HEK293 (cell line): ENCODE measurements at regions not wholly inside any gene's neighbourhood (a gene's known extent, or its start where the extent isn't known, plus 50 kb on each side); places are given as distances from the start of the nearest gene placed in this dataset.

Source experiments
- AEBP2 ChIP-seq: fragments of 450-650 bp; formaldehyde crosslinking; IDR thresholded peaks from 2 replicates; pipeline ENCODE4 v1.5.1; 2016; ENCODE audit warnings: missing biosample characterization, missing genetic modification characterization, borderline replicate concordance
- ATF2 ChIP-seq: fragments of 450-650 bp; formaldehyde crosslinking; IDR thresholded peaks from 2 replicates; pipeline ENCODE4 v1.5.1; 2016; ENCODE audit warnings: missing biosample characterization, missing genetic modification characterization, low read depth
- BCL11A ChIP-seq: fragments of 450-650 bp; formaldehyde crosslinking; IDR thresholded peaks from 2 replicates; pipeline ENCODE4 v1.5.1; 2016; ENCODE audit warnings: low read depth, missing biosample characterization, missing genetic modification characterization
- IKZF3 ChIP-seq: fragments of 450-650 bp; IDR thresholded peaks from 2 replicates; pipeline ENCODE4 v1.5.0; 2018; ENCODE audit warnings: missing biosample characterization, mild to moderate bottlenecking, missing genetic modification characterization, moderate library complexity
- MYNN ChIP-seq: fragments of 450-650 bp; formaldehyde crosslinking; IDR thresholded peaks from 2 replicates; pipeline ENCODE4 v1.5.1; 2016; ENCODE audit warnings: missing biosample characterization, missing genetic modification characterization, borderline replicate concordance
- PRDM2 ChIP-seq: fragments of 450-650 bp; formaldehyde crosslinking; IDR thresholded peaks from 2 replicates; pipeline ENCODE4 v1.5.1; 2016; ENCODE audit warnings: missing biosample characterization, missing genetic modification characterization, borderline replicate concordance
- TCF7L2 ChIP-seq: IDR thresholded peaks from 2 replicates; pipeline ENCODE4 v1.6.1; 2011; ENCODE audit warnings: low read depth, mild to moderate bottlenecking, inconsistent platforms, low read length, moderate library complexity, borderline replicate concordance
- ZBTB21 ChIP-seq: fragments of 450-650 bp; formaldehyde crosslinking; IDR thresholded peaks from 2 replicates; pipeline ENCODE4 v1.5.1; 2017; ENCODE audit warnings: missing biosample characterization, missing genetic modification characterization
- ZBTB48 ChIP-seq: fragments of 450-650 bp; formaldehyde crosslinking; IDR thresholded peaks from 2 replicates; pipeline ENCODE4 v1.5.1; 2016; ENCODE audit warnings: missing biosample characterization, missing genetic modification characterization
- ZFP3 ChIP-seq: fragments of 450-650 bp; formaldehyde crosslinking; IDR thresholded peaks from 2 replicates; pipeline ENCODE4 v1.5.1; 2016; ENCODE audit warnings: low read depth, missing biosample characterization, missing genetic modification characterization
- ZNF132 ChIP-seq: fragments of 450-650 bp; formaldehyde crosslinking; IDR thresholded peaks from 2 replicates; pipeline ENCODE4 v1.5.1; 2017; ENCODE audit warnings: missing biosample characterization, missing genetic modification characterization, borderline replicate concordance
- ZNF140 ChIP-seq: fragments of 450-650 bp; formaldehyde crosslinking; IDR thresholded peaks from 2 replicates; pipeline ENCODE4 v1.5.1; 2016; ENCODE audit warnings: missing biosample characterization, missing genetic modification characterization
- ZNF175 ChIP-seq: fragments of 450-650 bp; formaldehyde crosslinking; IDR thresholded peaks from 2 replicates; pipeline ENCODE4 v1.5.1; 2016; ENCODE audit warnings: missing biosample characterization, missing genetic modification characterization
- ZNF18 ChIP-seq: fragments of 450-650 bp; formaldehyde crosslinking; IDR thresholded peaks from 2 replicates; pipeline ENCODE4 v1.5.1; 2016; ENCODE audit warnings: missing biosample characterization, missing genetic modification characterization
- ZNF202 ChIP-seq: fragments of 450-650 bp; formaldehyde crosslinking; IDR thresholded peaks from 2 replicates; pipeline ENCODE4 v1.5.1; 2016; ENCODE audit warnings: missing biosample characterization, missing genetic modification characterization, borderline replicate concordance
- ZNF398 ChIP-seq: fragments of 450-650 bp; formaldehyde crosslinking; IDR thresholded peaks from 2 replicates; pipeline ENCODE4 v1.5.1; 2017; ENCODE audit warnings: missing biosample characterization, missing genetic modification characterization
- ZNF404 ChIP-seq: fragments of 450-650 bp; formaldehyde crosslinking; IDR thresholded peaks from 2 replicates; pipeline ENCODE4 v1.5.1; 2017; ENCODE audit warnings: missing biosample characterization, missing genetic modification characterization
- ZNF416 ChIP-seq: fragments of 450-650 bp; formaldehyde crosslinking; IDR thresholded peaks from 2 replicates; pipeline ENCODE4 v1.5.1; 2016; ENCODE audit warnings: missing biosample characterization, missing genetic modification characterization
- ZNF426 ChIP-seq: fragments of 450-650 bp; formaldehyde crosslinking; IDR thresholded peaks from 2 replicates; pipeline ENCODE4 v1.5.1; 2017; ENCODE audit warnings: missing biosample characterization, missing genetic modification characterization, mild to moderate bottlenecking, inconsistent platforms, moderate library complexity
- ZNF529 ChIP-seq: fragments of 450-650 bp; formaldehyde crosslinking; IDR thresholded peaks from 2 replicates; pipeline ENCODE4 v1.5.1; 2017; ENCODE audit warnings: missing genetic modification characterization, missing biosample characterization; ENCODE audit not compliant: insufficient replicate concordance
- ZNF558 ChIP-seq: fragments of 450-650 bp; formaldehyde crosslinking; IDR thresholded peaks from 2 replicates; pipeline ENCODE4 v1.5.1; 2016; ENCODE audit warnings: missing biosample characterization, missing genetic modification characterization
- ZNF561 ChIP-seq: fragments of 450-650 bp; IDR thresholded peaks from 2 replicates; pipeline ENCODE4 v1.5.1; 2018; ENCODE audit warnings: missing biosample characterization, missing genetic modification characterization, borderline replicate concordance
- ZNF596 ChIP-seq: fragments of 450-650 bp; IDR thresholded peaks from 2 replicates; pipeline ENCODE4 v1.5.0; 2018; ENCODE audit warnings: missing biosample characterization, mild to moderate bottlenecking, missing genetic modification characterization, moderate library complexity
- ZNF654 ChIP-seq: fragments of 450-650 bp; formaldehyde crosslinking; IDR thresholded peaks from 2 replicates; pipeline ENCODE4 v1.5.1; 2016; ENCODE audit warnings: low read depth, missing biosample characterization, missing genetic modification characterization
- ZNF660 ChIP-seq: fragments of 450-650 bp; IDR thresholded peaks from 2 replicates; pipeline ENCODE4 v1.5.1; 2018; ENCODE audit warnings: missing biosample characterization, mild to moderate bottlenecking, missing genetic modification characterization
- ZNF785 ChIP-seq: fragments of 450-650 bp; formaldehyde crosslinking; IDR thresholded peaks from 2 replicates; pipeline ENCODE4 v1.5.1; 2016; ENCODE audit warnings: missing biosample characterization, missing genetic modification characterization
- ZNF830 ChIP-seq: fragments of 450-650 bp; IDR thresholded peaks from 2 replicates; pipeline ENCODE4 v1.5.0; 2018; ENCODE audit warnings: missing biosample characterization, missing genetic modification characterization, low read depth, mild to moderate bottlenecking, moderate library complexity
- ZNF843 ChIP-seq: fragments of 450-650 bp; formaldehyde crosslinking; IDR thresholded peaks from 2 replicates; pipeline ENCODE4 v1.5.1; 2016; ENCODE audit warnings: missing biosample characterization, missing genetic modification characterization

- TF ChIP-seq ATF2 (peak; percentile 96), ZFP3 (tag by site-specific recombination) (no peak), ZNF830 (no peak), ZNF398 (no peak), ZBTB48 (tag by site-specific recombination) (peak; percentile 82; the same call in 1 of the 2 replicates), ZNF596 (tag by site-specific recombination) (no peak), ZNF140 (tag by site-specific recombination) (no peak), ZNF132 (tag by site-specific recombination) (no peak), ZBTB21 (tag by site-specific recombination) (peak; percentile 55; the same call in 1 of the 2 replicates), ZNF426 (no peak), ZNF404 (no peak), ZNF202 (tag by site-specific recombination) (no peak), MYNN (tag by site-specific recombination) (no peak), PRDM2 (tag by site-specific recombination) (no peak), ZNF843 (tag by site-specific recombination) (no peak), ZNF561 (tag by site-specific recombination) (no peak), ZNF654 (tag by site-specific recombination) (no peak), ZNF416 (tag by site-specific recombination) (no peak), ZNF175 (tag by site-specific recombination) (no peak), IKZF3 (tag by site-specific recombination) (peak; percentile 83), ZNF529 (tag by site-specific recombination) (no peak), BCL11A (tag by site-specific recombination) (no peak), AEBP2 (tag by site-specific recombination) (no peak), ZNF558 (tag by site-specific recombination) (no peak), ZNF785 (tag by site-specific recombination) (no peak), TCF7L2 (peak; percentile 72; the same call in 1 of the 2 replicates), ZNF18 (tag by site-specific recombination) (no peak), ZNF660 (tag by site-specific recombination) (no peak)
These were observed 289.6 kb upstream of the NFE2L3 start (continued) for GRCh38 chr7:25862261-25863004.
